ENCODE measurements at regions not wholly inside any gene's neighbourhood (a gene's known extent, or its start where the extent isn't known, plus 50 kb on each side); places are given as distances from the start of the nearest gene placed in this dataset.

- DNase-seq (ENCODE audit: low spot score) = no peak
- in situ Hi-C loops (cut with HindIII; ENCODE audit: low sequenced_read_pairs) = no loop called here
These were observed 163.8 kb upstream of the CDH20 start for GRCh38 chr18:61169386-61169785.

- in situ Hi-C loops (cut with HindIII; ENCODE audit: low sequenced_read_pairs) = no loop called here
- no peak for DNase-seq (ENCODE audit: low spot score)
These were observed 160.6 kb upstream of the CDH20 start for GRCh38 chr18:61172624-61173023.

GRCh38 chr18:61173554-61173953 lies 159.7 kb upstream of the CDH20 start:
- DNase-seq (ENCODE audit: low spot score) = no peak
- in situ Hi-C loops (cut with HindIII; ENCODE audit: low sequenced_read_pairs) = no loop called here

DNA sequence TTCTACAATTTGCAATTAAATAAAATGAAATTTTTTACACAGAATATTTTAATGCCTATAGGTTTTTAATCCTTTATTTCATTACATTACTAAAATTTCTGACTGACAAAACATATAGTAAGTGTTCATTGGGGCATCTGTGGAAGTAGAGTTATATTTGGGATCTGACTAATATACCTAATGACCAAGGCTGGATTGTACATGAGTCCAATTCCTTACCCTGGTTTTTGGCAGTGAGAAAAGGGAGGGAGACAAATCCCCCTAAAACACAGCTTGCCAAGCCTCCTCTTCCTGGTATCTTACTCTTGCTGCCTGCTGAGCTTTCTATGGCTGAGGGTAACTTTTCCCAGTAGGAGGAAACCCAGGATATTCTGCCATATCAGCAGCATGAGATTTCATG lies 149.4 kb upstream of the CDH20 start:
- DNase-seq (ENCODE audit: low spot score) = no peak
- in situ Hi-C loops (cut with HindIII; ENCODE audit: low sequenced_read_pairs) = no loop called here

DNA sequence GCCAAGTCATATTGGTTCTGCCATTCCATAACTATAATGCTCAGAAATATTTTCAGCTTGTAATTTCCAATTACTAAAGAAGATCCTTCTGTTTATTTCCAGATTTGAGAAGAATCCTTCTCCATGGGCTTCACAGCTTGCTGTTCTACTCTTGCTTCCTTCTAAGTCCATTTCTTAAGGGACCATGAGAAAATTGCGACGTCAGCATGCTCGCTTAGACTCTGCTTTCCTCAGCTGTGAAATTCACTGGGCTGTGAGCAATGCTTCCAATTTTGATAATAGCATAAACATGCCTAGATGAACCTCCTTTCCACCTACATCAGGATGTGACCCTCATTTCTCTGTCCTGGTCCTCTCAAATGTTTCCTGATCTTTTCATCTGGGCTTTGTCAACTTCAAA lies 145.3 kb upstream of the CDH20 start:
- in situ Hi-C loops (cut with HindIII; ENCODE audit: low sequenced_read_pairs) = no loop called here
- DNase-seq (ENCODE audit: low spot score) = no peak

DNA sequence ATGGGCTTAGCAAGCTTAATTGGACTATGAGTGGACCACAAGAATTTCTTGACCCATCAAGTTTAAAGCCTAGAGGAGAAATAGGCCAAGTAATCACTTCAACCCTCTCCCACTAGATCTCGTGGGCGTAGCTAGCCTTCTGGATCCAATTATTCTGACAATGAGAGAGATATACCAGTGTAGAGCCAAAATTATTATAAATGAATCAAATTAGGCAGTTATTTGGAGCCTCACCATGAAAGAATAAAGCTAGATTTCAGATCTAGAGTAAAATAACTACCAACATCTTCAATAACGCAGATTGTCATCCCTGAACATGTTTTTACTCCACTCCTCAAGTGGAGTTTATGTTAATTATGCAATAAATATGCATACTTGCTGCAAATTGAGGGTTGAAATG lies 143.9 kb upstream of the CDH20 start:
- no peak for DNase-seq (ENCODE audit: low spot score)
- in situ Hi-C loops (cut with HindIII; ENCODE audit: low sequenced_read_pairs) = no loop called here

GRCh38 chr18:61194726-61195125 lies 138.5 kb upstream of the CDH20 start:
- in situ Hi-C loops (cut with HindIII; ENCODE audit: low sequenced_read_pairs) = no loop called here
- no peak for DNase-seq (ENCODE audit: low spot score)

DNA sequence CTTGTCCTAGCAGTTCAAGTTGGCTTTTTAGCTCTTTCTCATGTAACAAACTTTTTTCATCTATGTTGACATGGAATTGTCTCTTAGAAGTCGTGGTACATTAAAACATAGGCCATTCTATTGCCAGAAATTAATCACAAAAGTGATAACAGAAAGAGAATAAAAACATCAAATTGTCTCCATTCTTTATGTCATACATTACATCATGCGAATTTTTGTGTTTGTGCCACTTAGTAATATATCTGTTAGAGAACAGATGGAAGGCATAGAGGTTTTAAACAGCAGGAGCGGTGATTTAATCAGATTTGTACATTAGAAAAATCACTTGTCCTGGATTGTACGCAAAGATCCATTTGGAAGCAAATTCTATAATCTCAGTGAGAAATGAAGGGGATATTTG lies 136.5 kb upstream of the CDH20 start:
- no peak for DNase-seq (ENCODE audit: low spot score)
- in situ Hi-C loops (cut with HindIII; ENCODE audit: low sequenced_read_pairs) = no loop called here

DNA sequence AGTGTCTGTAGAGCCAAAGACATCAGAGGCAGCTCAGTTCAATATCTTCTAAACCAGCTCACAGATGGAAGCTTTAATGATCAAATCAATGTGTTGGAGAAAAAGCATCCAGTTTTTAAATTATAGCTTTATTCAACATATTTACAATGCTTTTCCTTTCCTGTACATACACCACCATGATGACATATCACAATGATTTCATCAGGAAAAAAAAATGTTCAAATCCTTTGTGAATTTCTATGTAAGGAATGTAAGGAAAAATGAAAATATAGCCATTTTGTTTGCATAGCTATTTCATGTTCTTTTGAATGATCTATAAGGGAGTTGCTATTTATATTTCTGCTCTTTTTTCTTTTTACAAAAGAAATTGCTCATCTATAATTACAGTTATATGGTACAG lies 134.7 kb upstream of the CDH20 start:
- in situ Hi-C loops (cut with HindIII; ENCODE audit: low sequenced_read_pairs) = no loop called here
- no peak for DNase-seq (ENCODE audit: low spot score)

DNA sequence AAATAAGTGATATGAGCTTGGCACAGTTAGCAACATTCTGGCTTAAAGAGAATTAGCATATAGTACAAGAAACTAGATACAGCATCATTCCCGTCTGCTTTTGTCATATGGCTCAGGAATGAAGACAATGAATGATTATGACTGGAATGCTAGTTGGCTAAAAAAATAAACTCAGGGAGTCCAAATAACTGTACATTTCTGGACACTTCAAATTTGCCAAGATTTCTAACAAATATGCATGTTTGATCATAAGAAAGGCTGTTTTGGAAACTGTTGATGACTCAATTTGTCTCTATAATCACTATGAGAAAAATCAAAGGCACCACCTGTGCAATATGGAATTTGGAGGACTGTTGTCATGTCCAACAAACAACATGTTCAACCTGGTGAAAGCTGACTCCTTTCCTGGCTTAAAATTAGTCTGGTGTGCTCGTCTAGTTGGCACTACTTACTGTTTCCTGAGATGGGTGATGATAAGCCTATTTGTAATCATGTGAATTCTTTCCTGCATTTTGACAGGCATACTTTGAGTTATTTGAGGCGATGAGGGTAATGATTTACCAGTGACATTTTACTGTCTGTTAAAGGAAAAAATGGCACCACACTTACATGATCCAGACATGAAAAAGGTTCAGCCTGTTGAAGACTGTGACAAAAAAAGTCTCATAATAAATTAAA lies 133.9 kb upstream of the CDH20 start:
- in situ Hi-C loops (cut with HindIII; ENCODE audit: low sequenced_read_pairs) = no loop called here
- DNase-seq (ENCODE audit: low spot score) = peak; percentile 67

- no peak for DNase-seq (ENCODE audit: low spot score)
- in situ Hi-C loops (cut with HindIII; ENCODE audit: low sequenced_read_pairs) = no loop called here
These were observed 131.7 kb upstream of the CDH20 start for GRCh38 chr18:61201511-61201910.

DNA sequence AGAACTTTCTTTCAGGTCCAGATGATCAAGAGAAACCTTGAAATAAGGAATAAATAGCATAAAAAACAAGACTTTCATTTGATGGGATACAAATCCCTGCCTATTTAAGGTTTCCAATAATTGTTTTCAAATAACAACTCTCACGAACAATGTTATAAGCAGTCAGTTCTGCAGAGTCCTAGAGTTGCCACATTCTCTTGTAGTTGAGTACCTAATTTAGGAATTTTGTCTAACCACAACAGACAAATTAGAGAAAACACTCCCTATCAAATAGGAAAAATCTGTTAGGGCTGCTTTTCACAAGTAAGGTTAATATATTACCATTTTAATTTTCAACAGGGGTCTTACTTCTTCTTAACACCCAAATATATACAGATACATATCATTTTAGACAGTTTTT lies 130.1 kb upstream of the CDH20 start:
- DNase-seq (ENCODE audit: low spot score) = no peak
- in situ Hi-C loops (cut with HindIII; ENCODE audit: low sequenced_read_pairs) = no loop called here

- in situ Hi-C loops (cut with HindIII; ENCODE audit: low sequenced_read_pairs) = no loop called here
These were observed 123.4 kb upstream of the CDH20 start for GRCh38 chr18:61209801-61210200.

GRCh38 chr18:61216051-61216450 lies 117.2 kb upstream of the CDH20 start:
- in situ Hi-C loops (cut with HindIII; ENCODE audit: low sequenced_read_pairs) = no loop called here
- peak; percentile 99 for DNase-seq (ENCODE audit: low spot score)

More at GRCh38 chr18:61209801-61210200, 123.4 kb upstream of the CDH20 start:
- peak; percentile 16 for DNase-seq (ENCODE audit: low spot score)

- in situ Hi-C loops (cut with HindIII; ENCODE audit: low sequenced_read_pairs) = no loop called here
- no peak for DNase-seq (ENCODE audit: low spot score)
These were observed 111.0 kb upstream of the CDH20 start for GRCh38 chr18:61222206-61222605.

DNA sequence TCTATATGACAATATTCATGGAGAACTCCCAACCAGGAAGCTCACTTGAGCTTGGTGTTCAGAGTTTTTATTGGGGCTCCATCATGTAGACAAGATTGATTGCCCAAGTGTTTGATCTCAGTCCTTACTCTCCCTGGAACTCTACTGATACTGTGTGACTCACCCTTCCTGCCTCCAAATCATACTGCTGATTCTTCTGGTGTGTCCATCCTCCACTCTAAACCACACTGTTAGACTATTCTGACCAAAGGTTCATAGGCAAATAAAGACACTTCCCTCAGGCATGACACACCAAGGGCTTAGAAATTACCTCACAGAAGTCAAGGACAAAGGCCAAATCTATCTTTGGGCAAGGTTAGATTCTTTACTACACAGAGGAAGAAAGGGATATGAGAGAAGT lies 107.9 kb upstream of the CDH20 start:
- in situ Hi-C loops (cut with HindIII; ENCODE audit: low sequenced_read_pairs) = no loop called here

DNA sequence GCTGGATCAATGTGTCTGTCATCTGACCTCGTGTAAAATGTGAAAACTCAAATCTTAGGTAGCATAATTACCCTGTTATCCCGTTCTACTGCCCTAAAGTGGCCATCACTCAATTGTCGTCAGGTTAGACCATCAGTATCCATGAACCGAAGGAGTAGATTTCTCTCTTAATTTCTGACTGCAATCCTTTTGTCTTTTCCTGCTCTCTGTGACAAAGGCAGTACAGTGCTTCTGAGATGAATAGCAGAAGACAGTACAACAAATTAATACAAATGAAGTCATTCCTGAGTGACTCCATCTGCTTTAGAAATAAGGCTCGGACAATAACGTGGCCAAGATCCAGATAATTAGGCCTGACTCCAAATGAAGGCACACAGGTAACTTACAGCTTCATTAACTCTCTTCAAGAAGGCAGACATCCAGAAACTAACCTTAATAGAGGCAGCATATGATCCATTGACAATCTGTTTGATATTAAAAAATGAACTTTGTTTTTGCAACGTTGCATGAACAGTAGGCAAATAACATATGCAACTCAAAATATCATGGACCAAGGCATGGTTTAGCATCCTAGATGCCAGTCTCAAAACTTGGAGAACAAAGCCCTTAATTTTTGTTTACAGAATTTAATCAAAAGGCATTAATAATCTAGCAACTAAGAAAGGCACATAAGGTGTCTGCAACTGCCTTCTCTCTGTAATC lies 96.7 kb upstream of the CDH20 start:
- in situ Hi-C loops (cut with HindIII; ENCODE audit: low sequenced_read_pairs) = no loop called here

More for the DNA sequence above, 107.9 kb upstream of the CDH20 start:
- no peak for DNase-seq (ENCODE audit: low spot score)

GRCh38 chr18:61237529-61237928 lies 95.7 kb upstream of the CDH20 start:
- in situ Hi-C loops (cut with HindIII; ENCODE audit: low sequenced_read_pairs) = no loop called here
- no peak for DNase-seq (ENCODE audit: low spot score)

More for the DNA sequence above, 96.7 kb upstream of the CDH20 start:
- DNase-seq (ENCODE audit: low spot score) = peak; percentile 99

DNA sequence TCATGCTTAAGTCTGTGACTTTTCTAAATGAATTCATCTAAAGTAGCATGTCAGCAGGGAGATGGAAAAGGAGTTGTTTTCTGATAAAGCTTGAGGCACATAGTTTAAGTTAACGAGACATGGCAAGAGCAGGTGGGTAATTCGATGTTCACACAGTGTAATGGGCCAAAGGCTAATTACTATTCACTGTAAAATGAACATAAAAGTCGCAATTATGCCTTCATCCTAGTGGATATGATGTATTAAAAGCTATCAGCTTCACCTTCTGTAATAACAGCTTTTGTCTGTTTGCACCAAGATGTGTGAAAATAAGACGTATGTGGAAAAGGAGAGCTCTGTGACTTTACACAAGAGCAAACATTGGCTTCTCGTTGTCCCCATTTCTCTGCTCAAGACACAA lies 94.2 kb upstream of the CDH20 start:
- in situ Hi-C loops (cut with HindIII; ENCODE audit: low sequenced_read_pairs) = no loop called here
- DNase-seq (ENCODE audit: low spot score) = no peak

DNA sequence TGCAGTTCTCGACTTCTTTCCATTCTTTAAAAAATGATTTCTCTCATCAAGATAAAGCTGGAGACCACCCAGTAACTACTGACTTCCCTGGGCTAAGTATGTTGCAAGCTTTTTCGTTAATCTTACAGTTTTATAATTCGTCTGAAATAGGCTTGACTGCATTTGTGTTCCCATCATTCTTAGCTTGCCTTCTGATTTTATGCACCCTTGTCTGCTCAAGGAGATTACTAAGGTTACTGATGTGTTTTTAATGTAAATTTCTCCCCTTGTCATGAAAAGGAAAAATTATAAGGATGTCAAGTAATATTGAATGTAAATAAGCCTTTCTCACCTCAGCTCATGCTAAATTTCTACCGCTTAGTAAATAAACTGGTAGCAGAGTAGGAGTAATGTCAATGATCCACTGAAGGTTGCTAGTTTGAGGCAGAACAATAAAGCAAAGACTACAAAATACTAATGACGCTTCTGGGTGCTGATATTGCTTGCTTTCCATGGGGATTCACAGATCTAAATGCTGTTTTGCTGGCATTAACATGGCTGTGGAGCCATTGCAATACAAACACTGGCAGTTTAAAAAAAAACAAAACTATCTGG lies 91.9 kb upstream of the CDH20 start:
- in situ Hi-C loops (cut with HindIII; ENCODE audit: low sequenced_read_pairs) = no loop called here
- DNase-seq (ENCODE audit: low spot score) = no peak

GRCh38 chr18:61244632-61245031 lies 88.6 kb upstream of the CDH20 start:
- in situ Hi-C loops (cut with HindIII; ENCODE audit: low sequenced_read_pairs) = no loop called here
- no peak for DNase-seq (ENCODE audit: low spot score)
